ENCODE measurements at regions not wholly inside any gene's neighbourhood (a gene's known extent, or its start where the extent isn't known, plus 50 kb on each side); places are given as distances from the start of the nearest gene placed in this dataset.

GRCh38 chr1:104868794-104869193 is 1119.1 kb downstream of the AMY1C start:
- no peaks in the 10 kb centered on the region for H3K79me2 ChIP-seq (ENCODE audit: control insufficient read depth, insufficient read depth, low read length)

More at GRCh38 chr1:104868794-104869193, 1119.1 kb downstream of the AMY1C start:
- H3K4me3 ChIP-seq (replicated peaks in 1 of 3; ENCODE audit: insufficient read depth in 1 of 3, low read depth in 1 of 3, low read length in 3 of 3), result no peak overlapping the region
- H2AFZ ChIP-seq (ENCODE audit: low read depth, low read length), result no peak overlapping the region
- H3K9me3 ChIP-seq (replicated peaks; ENCODE audit: control insufficient read depth, insufficient read depth, low read length), result no peaks in the 10 kb centered on the region
- intact Hi-C loops (cut with micrococcal nuclease) (no loop called here), dilution Hi-C loops (cut with MboI; ENCODE audit: extremely low pct_ligation_motif_present, low sequenced_read_pairs) (no loop called here)
- TF ChIP-seq FOS (IDR thresholded peaks at IDR 0.05; ENCODE audit: borderline replicate concordance, insufficient read depth, low read length) (no peak), MYC (IDR thresholded peaks at IDR 0.05; ENCODE audit: low read depth, low read length) (no peak), POLR2A (IDR thresholded peaks at IDR 0.05; ENCODE audit: low read depth, low read length) (no peak), MAX (IDR thresholded peaks at IDR 0.05; ENCODE audit: insufficient read depth, insufficient read length) (no peak), CTCF (IDR thresholded peaks at IDR 0.05; ENCODE audit: extremely low read depth in 1 of 2, insufficient read depth in 1 of 2, low read depth in 1 of 2, low read length in 2 of 2) (no peak), GATA2 (IDR thresholded peaks at IDR 0.05; ENCODE audit: insufficient read depth, insufficient read length, low read depth, low read length) (no peak), JUN (IDR thresholded peaks at IDR 0.05; ENCODE audit: borderline replicate concordance, insufficient read depth, insufficient read length, low read depth) (no peak), EZH2 (IDR thresholded peaks at IDR 0.05; ENCODE audit: borderline replicate concordance, low read depth, low read length, severe bottlenecking) (no peak), POLR2AphosphoS5 (IDR thresholded peaks at IDR 0.05; ENCODE audit: insufficient read depth, low read depth, low read length) (no peak)
- H3K4me1 ChIP-seq (ENCODE audit: control insufficient read depth, extremely low read depth, insufficient read depth, low read length), result no peaks in the 10 kb centered on the region
- no peaks in the 10 kb centered on the region for H3K27me3 ChIP-seq (ENCODE audit: control insufficient read depth in 2 of 2, insufficient read depth in 2 of 2, low read length in 2 of 2)
- DNase-seq (ENCODE audit: low read depth, low spot score) (no peak), FAIRE-seq (no peak)
- H3K27ac ChIP-seq (ENCODE audit: insufficient read depth, low read depth, low read length), result no peak overlapping the region
- CTCF ChIA-PET, result no interaction called here
- no peak overlapping the region for H3K4me2 ChIP-seq (ENCODE audit: insufficient read depth, low read length)
- H3K9me1 ChIP-seq (replicated peaks; ENCODE audit: control insufficient read depth, extremely low read depth, insufficient read depth, low read length), result no peaks in the 10 kb centered on the region
- POLR2A ChIA-PET, result no interaction called here
- no peak overlapping the region for H3K9ac ChIP-seq (replicated peaks; ENCODE audit: extremely low read depth, insufficient read depth, low read length)
- BruUV-seq (replicated peaks), result no TSS peak
- no peaks in the 10 kb centered on the region for H4K20me1 ChIP-seq (replicated peaks; ENCODE audit: control insufficient read depth, extremely low read depth, insufficient read depth, low read length)
- H3K36me3 ChIP-seq (ENCODE audit: control insufficient read depth in 2 of 2, extremely low read depth in 1 of 2, insufficient read depth in 2 of 2, low read length in 2 of 2), result no peaks in the 10 kb centered on the region

All from endothelial cell of umbilical vein (primary cell).